ENCODE measurements at regions not wholly inside any gene's neighbourhood (a gene's known extent, or its start where the extent isn't known, plus 50 kb on each side); places are given as distances from the start of the nearest gene placed in this dataset.

DNA sequence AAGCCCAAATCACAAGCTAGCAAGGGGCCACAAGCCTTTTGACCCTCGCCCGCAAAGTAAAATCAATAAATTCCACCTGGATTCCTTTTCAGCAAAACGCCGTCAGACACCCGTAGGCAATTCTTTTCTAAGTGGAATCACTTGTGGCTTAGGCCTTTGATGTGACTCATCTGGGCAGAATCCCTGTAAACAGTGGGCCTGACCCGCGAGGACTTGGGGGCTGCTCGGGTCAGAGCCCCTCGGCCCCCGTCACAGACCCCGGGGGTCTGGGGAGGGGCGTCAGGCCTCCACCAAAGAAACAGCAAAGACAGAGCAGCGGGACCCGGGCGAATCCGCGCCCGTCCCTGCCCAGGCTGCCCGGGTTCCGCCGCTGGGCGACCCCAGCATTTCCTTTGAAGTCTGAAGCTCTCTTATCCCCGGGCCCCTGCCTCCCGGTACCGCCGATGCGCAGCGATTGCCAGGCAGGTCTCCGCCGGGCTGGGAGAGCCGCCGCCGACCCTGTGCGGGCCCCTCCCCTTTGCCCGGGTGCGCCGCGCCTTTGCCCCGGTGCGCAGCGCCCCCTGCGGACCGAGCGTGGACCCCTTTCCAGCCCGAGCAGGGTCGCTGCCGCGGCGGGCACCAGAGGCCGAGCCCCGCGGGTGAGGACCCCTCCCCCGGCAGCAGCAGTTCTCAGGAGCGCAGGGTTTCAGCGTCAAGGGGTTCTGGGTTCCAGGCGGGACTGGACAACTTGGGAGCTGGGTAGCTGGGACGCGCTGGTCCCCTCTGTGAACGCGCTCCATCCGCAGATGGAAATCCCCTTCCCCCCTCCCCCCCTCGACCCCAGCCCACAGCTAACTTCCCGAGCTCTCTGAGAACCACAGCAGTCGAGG lies 178.3 kb downstream of the UACA start:
- ChIA-PET CTCF (ENCODE audit: low intra/inter-chr PET ratio) (no interaction called here), POLR2A (interaction anchor here (0.6 kb wide), 1 partner anchor 350 kb away, joined by 3 read pairs; no protein-coding TSS in a partner anchor)
- no TSS peak for BruUV-seq (replicated peaks)
- TF ChIP-seq, protein P1, sequence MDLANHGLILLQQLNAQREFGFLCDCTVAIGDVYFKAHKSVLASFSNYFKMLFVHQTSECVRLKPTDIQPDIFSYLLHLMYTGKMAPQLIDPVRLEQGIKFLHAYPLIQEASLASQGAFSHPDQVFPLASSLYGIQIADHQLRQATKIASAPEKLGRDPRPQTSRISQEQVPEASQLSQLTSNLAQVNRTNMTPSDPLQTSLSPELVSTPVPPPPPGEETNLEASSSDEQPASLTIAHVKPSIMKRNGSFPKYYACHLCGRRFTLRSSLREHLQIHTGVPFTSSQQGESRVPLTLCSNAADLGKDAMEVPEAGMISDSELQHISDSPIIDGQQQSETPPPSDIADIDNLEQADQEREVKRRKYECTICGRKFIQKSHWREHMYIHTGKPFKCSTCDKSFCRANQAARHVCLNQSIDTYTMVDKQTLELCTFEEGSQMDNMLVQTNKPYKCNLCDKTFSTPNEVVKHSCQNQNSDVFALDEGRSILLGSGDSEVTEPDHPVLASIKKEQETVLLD (IDR thresholded peaks at IDR 0.05) = no peak
- H4K20me1 ChIP-seq (replicated peaks; ENCODE audit: control insufficient read depth, insufficient read depth, low read length) = no peaks in the 10 kb centered on the region
- peaks cover 0 to 20% of the 10 kb centered on the region in 2 experiments; a peak in 1 of 5 replicates for H3K27me3 ChIP-seq (ENCODE audit: control insufficient read depth in 2 of 2, insufficient read depth in 2 of 2, low read length in 2 of 2)
- intact Hi-C loops (cut with micrococcal nuclease) (no loop called here), in situ Hi-C loops (cut with MboI) (no loop called here)
- no peak for ATAC-seq
- no peaks in the 10 kb centered on the region for H3K9me1 ChIP-seq (ENCODE audit: control insufficient read depth, insufficient read depth, low read length)
- DNase-seq (ENCODE audit: extremely low read depth in 1 of 4, low spot score in 3 of 4) = no peak
- FAIRE-seq = no peak
- 23% methylated on average over 21 of the region's 64 CpGs for WGBS (ENCODE audit: insufficient coverage, low coverage, missing lambda C conversion rate)
- no peak overlapping the region for H3K9ac ChIP-seq (ENCODE audit: insufficient read depth in 1 of 2, low read depth in 2 of 2, low read length in 2 of 2)
- H3K9me3 ChIP-seq (replicated peaks; ENCODE audit: control insufficient read depth, insufficient read depth, low read depth, low read length) = no peaks in the 10 kb centered on the region
- H3K36me3 ChIP-seq (ENCODE audit: control insufficient read depth, insufficient read depth, low read length) = no peaks in the 10 kb centered on the region
- no peak overlapping the region for H3K4me3 ChIP-seq
- H3K79me2 ChIP-seq (ENCODE audit: control insufficient read depth, insufficient read depth, low read length) = no peaks in the 10 kb centered on the region
- no peak overlapping the region for H3K4me2 ChIP-seq (ENCODE audit: insufficient read depth, low read length)
- H2AFZ ChIP-seq (ENCODE audit: low read depth, low read length) = no peak overlapping the region
- peaks cover 0 to 6% of the 10 kb centered on the region in 2 experiments; a peak in 2 of 5 replicates for H3K4me1 ChIP-seq (replicated peaks in 1 of 2; ENCODE audit: control insufficient read depth in 2 of 2, insufficient read depth in 2 of 2, low read length in 2 of 2)
- H3K27ac ChIP-seq (ENCODE audit: extremely low read depth, low read depth, low read length) = no peak overlapping the region

DNA sequence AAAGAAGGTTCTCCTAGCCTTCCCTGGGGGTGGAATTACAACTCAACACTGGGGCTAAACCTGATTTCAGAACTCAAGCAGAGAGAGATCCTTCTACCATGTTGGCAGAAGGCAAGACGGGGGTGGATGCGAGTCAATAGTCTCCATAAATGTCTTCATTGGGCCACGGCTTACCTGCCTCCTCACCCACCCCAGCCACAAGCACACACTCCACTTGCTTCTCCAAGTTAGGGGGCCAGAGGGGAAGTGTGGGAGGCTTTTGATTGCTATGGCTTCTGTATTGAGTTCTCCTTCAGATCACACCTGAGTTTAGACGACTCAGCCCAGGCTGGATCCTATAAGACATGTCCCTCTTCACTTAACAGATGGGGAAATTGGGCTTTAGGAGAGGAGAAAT lies 178.9 kb downstream of the UACA start:
- Histone ChIP-seq H4K20me1 (replicated peaks; ENCODE audit: control insufficient read depth, insufficient read depth, low read length) (no peaks in the 10 kb centered on the region), H3K4me1 (replicated peaks in 1 of 2; ENCODE audit: control insufficient read depth in 2 of 2, insufficient read depth in 2 of 2, low read length in 2 of 2) (peaks cover 0 to 6% of the 10 kb centered on the region in 2 experiments; a peak in 2 of 5 replicates), H3K4me3 (no peak overlapping the region), H3K27ac (ENCODE audit: extremely low read depth, low read depth, low read length) (no peak overlapping the region), H3K4me2 (ENCODE audit: insufficient read depth, low read length) (no peak overlapping the region), H3K36me3 (ENCODE audit: control insufficient read depth, insufficient read depth, low read length) (no peaks in the 10 kb centered on the region), H3K27me3 (ENCODE audit: control insufficient read depth in 2 of 2, insufficient read depth in 2 of 2, low read length in 2 of 2) (peaks cover 1 to 20% of the 10 kb centered on the region in 2 experiments; a peak in 2 of 5 replicates), H3K9me1 (ENCODE audit: control insufficient read depth, insufficient read depth, low read length) (no peaks in the 10 kb centered on the region), H2AFZ (ENCODE audit: low read depth, low read length) (no peak overlapping the region), H3K79me2 (ENCODE audit: control insufficient read depth, insufficient read depth, low read length) (no peaks in the 10 kb centered on the region), H3K9ac (ENCODE audit: insufficient read depth in 1 of 2, low read depth in 2 of 2, low read length in 2 of 2) (no peak overlapping the region), H3K9me3 (replicated peaks; ENCODE audit: control insufficient read depth, insufficient read depth, low read depth, low read length) (no peaks in the 10 kb centered on the region)
- BruUV-seq (replicated peaks) = no TSS peak
- WGBS (ENCODE audit: insufficient coverage, low coverage, missing lambda C conversion rate) = 3% methylated on average over 4 of the region's 4 CpGs
- no peak for DNase-seq (ENCODE audit: extremely low read depth in 1 of 4, low spot score in 3 of 4)
- no peak for FAIRE-seq
- in situ Hi-C loops (cut with MboI) = no loop called here
- no peak for ATAC-seq
- intact Hi-C loops (cut with micrococcal nuclease) = no loop called here
- ChIA-PET POLR2A (no interaction called here), CTCF (ENCODE audit: low intra/inter-chr PET ratio) (no interaction called here)
- no peak for TF ChIP-seq HNRNPLL (IDR thresholded peaks at IDR 0.05; ENCODE audit: low read depth, low read length, poor library complexity, severe bottlenecking)
- TF ChIP-seq BACH1 (tag; IDR thresholded peaks at IDR 0.05) = no peak
- TF ChIP-seq ZNF584 (CRISPR knock-in tag; IDR thresholded peaks at IDR 0.05; ENCODE audit: low read depth) = no peak
- TF ChIP-seq CHCHD3 (CRISPR knock-in tag; IDR thresholded peaks at IDR 0.05) = no peak
- TF ChIP-seq, protein P2, sequence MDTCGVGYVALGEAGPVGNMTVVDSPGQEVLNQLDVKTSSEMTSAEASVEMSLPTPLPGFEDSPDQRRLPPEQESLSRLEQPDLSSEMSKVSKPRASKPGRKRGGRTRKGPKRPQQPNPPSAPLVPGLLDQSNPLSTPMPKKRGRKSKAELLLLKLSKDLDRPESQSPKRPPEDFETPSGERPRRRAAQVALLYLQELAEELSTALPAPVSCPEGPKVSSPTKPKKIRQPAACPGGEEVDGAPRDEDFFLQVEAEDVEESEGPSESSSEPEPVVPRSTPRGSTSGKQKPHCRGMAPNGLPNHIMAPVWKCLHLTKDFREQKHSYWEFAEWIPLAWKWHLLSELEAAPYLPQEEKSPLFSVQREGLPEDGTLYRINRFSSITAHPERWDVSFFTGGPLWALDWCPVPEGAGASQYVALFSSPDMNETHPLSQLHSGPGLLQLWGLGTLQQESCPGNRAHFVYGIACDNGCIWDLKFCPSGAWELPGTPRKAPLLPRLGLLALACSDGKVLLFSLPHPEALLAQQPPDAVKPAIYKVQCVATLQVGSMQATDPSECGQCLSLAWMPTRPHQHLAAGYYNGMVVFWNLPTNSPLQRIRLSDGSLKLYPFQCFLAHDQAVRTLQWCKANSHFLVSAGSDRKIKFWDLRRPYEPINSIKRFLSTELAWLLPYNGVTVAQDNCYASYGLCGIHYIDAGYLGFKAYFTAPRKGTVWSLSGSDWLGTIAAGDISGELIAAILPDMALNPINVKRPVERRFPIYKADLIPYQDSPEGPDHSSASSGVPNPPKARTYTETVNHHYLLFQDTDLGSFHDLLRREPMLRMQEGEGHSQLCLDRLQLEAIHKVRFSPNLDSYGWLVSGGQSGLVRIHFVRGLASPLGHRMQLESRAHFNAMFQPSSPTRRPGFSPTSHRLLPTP (IDR thresholded peaks at IDR 0.05; ENCODE audit: borderline replicate concordance, extremely low read depth, insufficient read length) = no peak
- no peak for TF ChIP-seq MCM2 (IDR thresholded peaks at IDR 0.05; ENCODE audit: low read depth)
- TF ChIP-seq, protein P3, sequence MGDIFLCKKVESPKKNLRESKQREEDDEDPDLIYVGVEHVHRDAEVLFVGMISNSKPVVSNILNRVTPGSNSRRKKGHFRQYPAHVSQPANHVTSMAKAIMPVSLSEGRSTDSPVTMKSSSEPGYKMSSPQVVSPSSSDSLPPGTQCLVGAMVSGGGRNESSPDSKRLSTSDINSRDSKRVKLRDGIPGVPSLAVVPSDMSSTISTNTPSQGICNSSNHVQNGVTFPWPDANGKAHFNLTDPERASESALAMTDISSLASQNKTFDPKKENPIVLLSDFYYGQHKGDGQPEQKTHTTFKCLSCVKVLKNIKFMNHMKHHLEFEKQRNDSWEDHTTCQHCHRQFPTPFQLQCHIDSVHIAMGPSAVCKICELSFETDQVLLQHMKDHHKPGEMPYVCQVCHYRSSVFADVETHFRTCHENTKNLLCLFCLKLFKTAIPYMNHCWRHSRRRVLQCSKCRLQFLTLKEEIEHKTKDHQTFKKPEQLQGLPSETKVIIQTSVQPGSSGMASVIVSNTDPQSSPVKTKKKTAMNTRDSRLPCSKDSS (IDR thresholded peaks at IDR 0.05; ENCODE audit: low read depth, partially characterized antibody) = no peak
